Activated CD8-positive, alpha-beta memory T cell treated with anti-CD3 and anti-CD28 coated beads, Interleukin-2, amount 10 ng/mL, durations not matched to agents 7 days and 5 days (primary cell): ENCODE measurements at regions not wholly inside any gene's neighbourhood (a gene's known extent, or its start where the extent isn't known, plus 50 kb on each side); places are given as distances from the start of the nearest gene placed in this dataset.
"Not testable (repeated sequence)": the region's sequence is repeated elsewhere in the genome, so short reads cannot be mapped to it uniquely, and the experiment has no call there.

Source experiments
- ATAC-seq: fragments of 150-1000 bp; cut with Tn5 transposase; one replicate; pipeline ENCODE4 v1.10.0; 2021; ENCODE audit warnings: moderate library complexity
- CTCF ChIA-PET: fragments of 350-600 bp; sonication (Branson Sonifier 250); formaldehyde crosslinking; loops from one replicate; lab custom pipeline; 2021; ENCODE audit warnings: antibody characterized with exemption; lab: Charles Lee
- DNase-seq: peaks from one replicate; pipeline ENCODE4 v3.0.0-alpha.2; 2020
- H3K27ac Mint-ChIP-seq: one replicate; pipeline ENCODE4 v1.8.0; 2021; ENCODE audit warnings: mild to moderate bottlenecking, mixed read lengths
- H3K27me3 Mint-ChIP-seq: one replicate; pipeline ENCODE4 v1.8.0; 2021; ENCODE audit warnings: mixed read lengths
- H3K36me3 Mint-ChIP-seq: one replicate; pipeline ENCODE4 v1.8.0; 2021; ENCODE audit warnings: mild to moderate bottlenecking, mixed read lengths
- H3K4me1 Mint-ChIP-seq: one replicate; pipeline ENCODE4 v1.8.0; 2021; ENCODE audit warnings: mixed read lengths
- H3K4me3 Mint-ChIP-seq: one replicate; pipeline ENCODE4 v1.8.0; 2021; ENCODE audit warnings: mild to moderate bottlenecking, moderate library complexity, mixed read lengths
- H3K9me3 Mint-ChIP-seq: one replicate; pipeline ENCODE4 v1.8.0; 2022; ENCODE audit warnings: low read depth, mixed read lengths

DNA sequence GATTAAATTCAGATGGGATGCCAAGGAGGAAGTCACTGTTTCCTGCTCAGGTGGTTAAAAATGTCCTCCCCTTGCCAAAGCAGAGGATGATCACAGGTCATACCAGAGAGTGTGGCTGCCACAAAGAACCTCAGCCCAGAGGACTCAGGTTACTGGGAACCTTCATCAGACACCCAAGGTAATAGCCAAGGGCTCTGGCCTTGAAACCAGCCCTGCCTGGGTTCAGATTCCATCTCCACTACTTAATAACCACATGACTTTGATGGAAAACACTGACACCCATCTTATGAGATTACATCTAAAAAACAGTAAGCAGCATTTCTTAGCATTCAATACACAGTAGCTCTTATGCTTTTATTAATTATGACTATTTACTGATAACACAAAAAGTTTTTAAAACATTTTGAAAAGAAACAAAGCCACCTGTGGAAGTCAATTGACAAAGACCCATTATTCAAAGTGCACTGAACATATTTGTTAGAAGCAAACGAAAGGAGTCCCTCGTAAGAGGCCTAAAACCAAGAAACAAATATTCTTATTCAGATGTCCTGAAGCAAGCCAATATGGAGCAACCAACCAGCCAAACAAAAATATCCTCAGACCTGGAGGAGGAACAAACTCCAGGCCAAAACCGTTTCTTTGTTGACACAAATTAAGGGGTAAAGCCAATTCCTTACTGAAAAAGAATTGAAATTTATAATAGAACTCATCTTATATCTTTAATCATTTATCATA lies 241.5 kb downstream of the RNF152 start:
- H3K9me3 Mint-ChIP-seq, result no peaks in the 10 kb centered on the region
- H3K4me1 Mint-ChIP-seq, result no peaks in the 10 kb centered on the region
- no peak overlapping the region for H3K27ac Mint-ChIP-seq
- H3K4me3 Mint-ChIP-seq, result no peak overlapping the region
- CTCF ChIA-PET, result interaction anchor here (0.6 kb wide), 1 partner anchor 71 kb away, joined by 3 read pairs; no protein-coding TSS in a partner anchor
- peaks cover 4% of the 10 kb centered on the region for H3K27me3 Mint-ChIP-seq
- no peak for ATAC-seq
- H3K36me3 Mint-ChIP-seq, result no peaks in the 10 kb centered on the region
- DNase-seq, result no peak

- Mint-ChIP-seq H3K36me3 (no peaks in the 10 kb centered on the region), H3K27me3 (peaks cover 22% of the 10 kb centered on the region), H3K4me1 (peaks cover 4% of the 10 kb centered on the region), H3K4me3 (no peak overlapping the region), H3K9me3 (no peaks in the 10 kb centered on the region), H3K27ac (no peak overlapping the region)
- CTCF ChIA-PET, result no interaction called here
- no peak for DNase-seq
- ATAC-seq, result no peak
Observed at GRCh38 chr18:61643884-61644647, 248.7 kb downstream of the RNF152 start.

DNA sequence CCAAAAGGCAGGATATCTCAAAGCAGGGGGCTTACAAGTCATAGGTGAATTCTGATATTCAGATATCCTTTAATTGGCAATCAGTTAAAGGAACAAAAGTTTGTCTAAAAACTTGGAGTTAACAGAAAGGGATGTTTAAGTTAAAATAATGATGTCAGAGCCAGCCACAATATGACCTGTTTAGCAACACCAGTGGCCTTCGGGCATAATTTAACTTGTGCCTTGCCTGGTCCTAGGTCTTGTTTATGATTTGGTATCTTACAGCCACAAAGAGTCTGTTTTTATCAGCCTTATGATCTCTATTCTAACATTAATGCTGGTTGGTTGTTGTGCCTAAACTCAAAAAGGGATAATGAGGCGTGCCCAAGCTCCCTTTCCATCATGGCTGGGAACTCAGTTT lies 252.9 kb downstream of the RNF152 start:
- no peak overlapping the region for H3K27ac Mint-ChIP-seq
- peaks cover 21% of the 10 kb centered on the region for H3K27me3 Mint-ChIP-seq
- H3K4me1 Mint-ChIP-seq, result peaks cover 4% of the 10 kb centered on the region
- ATAC-seq, result no peak
- no peak for DNase-seq
- H3K4me3 Mint-ChIP-seq, result no peak overlapping the region
- no peaks in the 10 kb centered on the region for H3K9me3 Mint-ChIP-seq
- CTCF ChIA-PET, result no interaction called here
- H3K36me3 Mint-ChIP-seq, result no peaks in the 10 kb centered on the region

GRCh38 chr18:61637905-61638595 lies 254.8 kb downstream of the RNF152 start:
- Mint-ChIP-seq H3K27me3 (peaks cover 20% of the 10 kb centered on the region), H3K27ac (no peak overlapping the region), H3K4me3 (no peak overlapping the region), H3K36me3 (no peaks in the 10 kb centered on the region), H3K4me1 (no peaks in the 10 kb centered on the region), H3K9me3 (no peaks in the 10 kb centered on the region)
- CTCF ChIA-PET, result interaction anchor here (1.1 kb wide), 2 partner anchors 8 to 493 kb away, joined by 3 read pairs; no protein-coding TSS in a partner anchor
- ATAC-seq (no peak), DNase-seq (no peak)

DNA sequence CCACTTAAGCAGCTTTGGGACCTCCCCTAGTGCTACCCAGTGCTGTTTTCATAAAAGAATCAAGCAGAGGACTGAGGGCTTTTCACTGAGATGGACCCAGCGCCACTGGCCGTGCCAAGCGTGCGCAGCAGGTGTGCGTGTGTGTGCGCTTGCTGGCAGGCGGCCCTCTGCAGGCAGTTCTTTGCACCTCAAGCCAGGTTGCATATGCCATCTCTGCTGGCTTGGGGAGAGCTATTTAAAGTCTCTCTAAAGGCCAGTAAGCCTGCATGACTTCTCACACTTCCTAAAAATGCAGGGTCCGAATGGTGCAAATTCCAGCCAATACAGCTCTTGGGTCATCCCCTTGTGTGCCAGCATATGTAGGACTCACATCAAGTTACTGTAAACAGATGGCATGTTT lies 255.5 kb downstream of the RNF152 start:
- DNase-seq (no peak), ATAC-seq (no peak)
- Mint-ChIP-seq H3K4me1 (no peaks in the 10 kb centered on the region), H3K36me3 (no peaks in the 10 kb centered on the region), H3K27me3 (peaks cover 16% of the 10 kb centered on the region), H3K4me3 (no peak overlapping the region), H3K9me3 (no peaks in the 10 kb centered on the region), H3K27ac (no peak overlapping the region)
- CTCF ChIA-PET, result interaction anchor here (1.1 kb wide), 1 partner anchor 9 kb away, joined by 3 read pairs; no protein-coding TSS in a partner anchor

GRCh38 chr18:61635901-61636528 lies 256.8 kb downstream of the RNF152 start:
- no peak for ATAC-seq
- CTCF ChIA-PET, result interaction anchor here (1.6 kb wide), 1 partner anchor 12 kb away, joined by 4 read pairs; no protein-coding TSS in a partner anchor
- H3K27me3 Mint-ChIP-seq, result peaks cover 10% of the 10 kb centered on the region

GRCh38 chr18:61628085-61628484 lies 264.7 kb downstream of the RNF152 start:
- H3K4me1 Mint-ChIP-seq, result no peaks in the 10 kb centered on the region
- no peak overlapping the region for H3K27ac Mint-ChIP-seq
- DNase-seq (no peak), ATAC-seq (no peak)
- no peaks in the 10 kb centered on the region for H3K9me3 Mint-ChIP-seq
- H3K4me3 Mint-ChIP-seq, result no peak overlapping the region
- H3K27me3 Mint-ChIP-seq, result peaks cover 14% of the 10 kb centered on the region
- CTCF ChIA-PET, result no interaction called here
- H3K36me3 Mint-ChIP-seq, result no peaks in the 10 kb centered on the region

More at GRCh38 chr18:61635901-61636528, 256.8 kb downstream of the RNF152 start:
- H3K36me3 Mint-ChIP-seq, result no peaks in the 10 kb centered on the region
- DNase-seq, result peak; percentile 42
- no peaks in the 10 kb centered on the region for H3K4me1 Mint-ChIP-seq
- no peak overlapping the region for H3K27ac Mint-ChIP-seq
- H3K4me3 Mint-ChIP-seq, result no peak overlapping the region
- H3K9me3 Mint-ChIP-seq, result no peaks in the 10 kb centered on the region

- peaks cover 18% of the 10 kb centered on the region for H3K27me3 Mint-ChIP-seq
- DNase-seq, H3K4me1 Mint-ChIP-seq, H3K36me3 Mint-ChIP-seq, H3K27ac Mint-ChIP-seq, ATAC-seq, H3K9me3 Mint-ChIP-seq, H3K4me3 Mint-ChIP-seq: not testable (repeated sequence)
- CTCF ChIA-PET, result interaction anchor here (1.3 kb wide), 1 partner anchor 270 kb away, joined by 3 read pairs; no protein-coding TSS in a partner anchor
Observed at GRCh38 chr18:61624631-61625030, 268.2 kb downstream of the RNF152 start.

- no peak for ATAC-seq
- no peaks in the 10 kb centered on the region for H3K4me1 Mint-ChIP-seq
- no peaks in the 10 kb centered on the region for H3K9me3 Mint-ChIP-seq
- peaks cover 12% of the 10 kb centered on the region for H3K27me3 Mint-ChIP-seq
- no peak overlapping the region for H3K27ac Mint-ChIP-seq
- no peak overlapping the region for H3K4me3 Mint-ChIP-seq
- no peaks in the 10 kb centered on the region for H3K36me3 Mint-ChIP-seq
- CTCF ChIA-PET, result no interaction called here
- DNase-seq, result no peak
Observed at GRCh38 chr18:61619783-61620182, 273.0 kb downstream of the RNF152 start.

DNA sequence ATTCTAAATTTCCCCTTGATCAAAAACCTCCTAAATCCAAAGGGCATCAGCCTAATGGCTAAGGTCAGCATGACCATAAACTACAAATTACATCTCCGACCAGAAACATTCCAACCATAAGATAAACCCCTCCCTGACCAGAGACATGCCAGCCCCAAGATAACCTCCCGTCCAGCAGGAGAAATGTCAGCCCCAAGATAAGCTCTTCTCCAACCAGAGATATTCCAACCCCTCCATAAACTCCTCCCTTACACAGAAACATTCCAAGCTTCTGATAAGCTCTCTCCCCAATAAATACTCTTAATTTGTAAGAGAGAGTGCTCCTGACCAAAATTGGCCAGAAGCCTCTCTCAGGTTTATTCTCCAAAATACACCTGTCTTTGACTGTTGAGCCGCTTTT lies 274.0 kb downstream of the RNF152 start:
- no peaks in the 10 kb centered on the region for H3K36me3 Mint-ChIP-seq
- H3K9me3 Mint-ChIP-seq, result no peaks in the 10 kb centered on the region
- peaks cover 7% of the 10 kb centered on the region for H3K27me3 Mint-ChIP-seq
- no peak for ATAC-seq
- H3K27ac Mint-ChIP-seq, result no peak overlapping the region
- H3K4me3 Mint-ChIP-seq, result no peak overlapping the region
- DNase-seq, result no peak
- no peaks in the 10 kb centered on the region for H3K4me1 Mint-ChIP-seq
- CTCF ChIA-PET, result no interaction called here

GRCh38 chr18:61616111-61616610 lies 276.6 kb downstream of the RNF152 start:
- Mint-ChIP-seq H3K4me1 (no peaks in the 10 kb centered on the region), H3K4me3 (no peak overlapping the region), H3K27me3 (peaks cover 7% of the 10 kb centered on the region), H3K27ac (no peak overlapping the region), H3K9me3 (no peaks in the 10 kb centered on the region), H3K36me3 (no peaks in the 10 kb centered on the region)
- ATAC-seq (no peak), DNase-seq (no peak)
- CTCF ChIA-PET, result no interaction called here

DNA sequence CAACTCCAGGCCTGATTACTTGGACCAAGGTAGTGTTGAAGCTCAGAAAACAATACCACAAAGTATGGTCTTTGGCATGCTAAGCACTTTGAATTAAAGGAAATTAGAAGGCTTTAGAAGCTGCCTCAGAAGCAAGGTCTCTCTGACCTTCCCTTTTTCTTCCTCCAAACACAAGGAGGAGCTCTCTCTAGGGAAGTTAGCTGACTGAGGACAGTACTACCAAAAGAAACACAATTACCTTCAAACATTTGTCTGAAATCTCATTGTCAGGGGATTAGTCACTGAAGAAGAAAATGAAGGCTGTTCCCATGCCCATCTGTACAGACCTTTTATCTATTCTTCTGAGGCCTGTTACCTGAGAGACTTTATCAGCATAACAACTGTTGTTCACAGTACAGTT lies 279.3 kb downstream of the CDH20 start:
- H3K9me3 Mint-ChIP-seq, result no peaks in the 10 kb centered on the region
- no peaks in the 10 kb centered on the region for H3K4me1 Mint-ChIP-seq
- no peak overlapping the region for H3K27ac Mint-ChIP-seq
- no peaks in the 10 kb centered on the region for H3K36me3 Mint-ChIP-seq
- ATAC-seq (no peak), DNase-seq (no peak)
- peaks cover 8% of the 10 kb centered on the region for H3K27me3 Mint-ChIP-seq
- CTCF ChIA-PET, result interaction anchor here (0.7 kb wide), 1 partner anchor 31 kb away, joined by 3 read pairs; no protein-coding TSS in a partner anchor
- H3K4me3 Mint-ChIP-seq, result no peak overlapping the region

DNA sequence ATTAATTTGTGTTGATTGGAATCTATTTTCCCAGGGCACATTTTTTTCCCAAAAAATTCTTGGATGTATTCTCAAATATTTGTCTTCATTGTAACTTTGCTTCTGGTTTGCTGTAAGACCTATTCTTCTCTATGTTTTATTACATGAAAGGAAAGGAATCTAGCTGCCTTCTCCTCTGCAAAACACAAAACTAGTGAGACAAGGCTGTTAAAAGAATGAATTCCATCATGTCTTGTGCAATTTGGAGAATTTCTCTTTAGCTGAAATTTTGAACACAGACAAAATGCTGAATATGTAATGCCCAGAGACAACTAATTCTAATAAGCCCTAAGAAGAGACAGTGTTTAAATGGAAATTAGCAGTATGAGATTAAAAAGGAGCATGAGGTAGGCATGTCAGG lies 275.9 kb downstream of the CDH20 start:
- Mint-ChIP-seq H3K27ac (no peak overlapping the region), H3K4me3 (no peak overlapping the region), H3K27me3 (peaks cover 28% of the 10 kb centered on the region), H3K9me3 (no peaks in the 10 kb centered on the region), H3K4me1 (no peaks in the 10 kb centered on the region), H3K36me3 (no peaks in the 10 kb centered on the region)
- DNase-seq (no peak), ATAC-seq (no peak)
- CTCF ChIA-PET, result no interaction called here
